ENCODE measurements at regions not wholly inside any gene's neighbourhood (a gene's known extent, or its start where the extent isn't known, plus 50 kb on each side); places are given as distances from the start of the nearest gene placed in this dataset.

DNA sequence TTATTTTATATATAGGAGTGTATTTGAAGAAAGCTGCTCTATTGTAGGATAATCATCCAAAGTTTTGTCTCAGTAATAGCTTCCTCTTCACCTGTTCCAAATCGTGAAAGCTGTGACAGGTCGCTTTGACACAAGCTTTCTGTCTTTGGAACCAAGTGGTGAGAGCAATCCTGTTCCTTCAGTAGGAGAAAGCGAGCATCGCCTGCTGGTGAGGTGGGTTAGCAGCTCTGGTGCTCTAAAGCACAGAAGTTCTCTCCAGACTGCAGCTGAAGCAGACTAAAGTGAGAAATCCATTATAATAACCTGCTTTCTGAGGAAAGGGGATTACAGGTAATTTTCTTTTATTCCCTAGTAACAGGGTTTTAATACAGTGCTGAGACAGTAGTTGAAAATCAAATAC is 803.8 kb downstream of the ADGRL2 start:
- DNase-seq: no peak

DNA sequence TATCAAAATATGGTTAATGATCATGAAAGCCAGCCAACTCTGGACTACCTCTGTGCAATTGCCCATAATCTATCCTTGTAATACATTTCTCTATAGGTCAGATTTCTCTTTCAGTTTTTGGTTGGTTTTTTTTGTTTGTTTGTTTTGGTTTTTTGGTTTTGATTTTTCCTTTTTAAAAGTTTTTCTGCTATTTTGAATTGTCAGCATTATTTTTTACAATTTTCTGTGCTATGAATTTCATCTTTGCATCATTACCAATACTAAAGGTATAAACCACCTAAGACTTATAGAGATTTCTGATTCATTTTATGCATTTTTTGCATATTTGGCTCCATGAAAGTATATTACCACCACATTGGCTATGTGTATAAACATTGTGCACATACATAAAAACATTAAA is 799.6 kb downstream of the ADGRL2 start:
- no peak for DNase-seq

DNA sequence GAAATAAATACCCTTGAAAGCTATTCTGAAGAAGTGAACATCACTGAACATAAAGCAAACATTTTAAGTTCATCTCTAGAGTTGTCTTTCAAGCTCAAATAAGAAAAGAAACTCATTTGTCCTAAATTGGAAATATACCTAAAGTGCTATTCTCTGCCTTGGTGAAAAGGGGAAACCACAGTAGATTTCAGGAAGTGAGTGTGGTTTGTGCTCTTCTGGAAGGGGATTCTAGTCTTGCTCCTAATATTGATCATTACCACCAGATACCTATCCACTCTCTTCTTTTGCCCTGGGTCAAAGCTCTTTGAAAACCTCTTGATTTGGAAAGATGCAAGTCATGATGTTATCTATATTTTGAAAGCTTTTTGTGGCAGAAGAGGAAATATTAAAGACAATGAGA is 798.1 kb downstream of the ADGRL2 start:
- no peak for DNase-seq

DNA sequence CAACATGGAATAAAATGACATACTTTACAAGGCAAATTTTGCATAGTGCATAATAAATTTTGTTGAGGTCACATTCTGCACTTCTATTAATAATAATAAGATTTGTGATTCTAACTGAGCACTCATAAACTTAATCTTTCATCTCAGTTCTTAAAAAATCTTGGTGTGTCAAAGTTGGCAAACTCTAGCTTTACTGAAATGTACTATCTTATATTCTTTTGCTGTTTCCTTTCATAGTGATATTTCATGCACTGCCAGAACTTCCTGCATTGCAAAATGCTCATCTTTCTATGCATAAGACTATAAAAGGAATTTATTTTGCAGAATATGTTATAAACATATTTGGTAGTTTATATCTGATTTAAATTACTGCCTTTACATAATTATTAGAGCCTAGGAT is 797.6 kb downstream of the ADGRL2 start:
- no peak for DNase-seq

DNA sequence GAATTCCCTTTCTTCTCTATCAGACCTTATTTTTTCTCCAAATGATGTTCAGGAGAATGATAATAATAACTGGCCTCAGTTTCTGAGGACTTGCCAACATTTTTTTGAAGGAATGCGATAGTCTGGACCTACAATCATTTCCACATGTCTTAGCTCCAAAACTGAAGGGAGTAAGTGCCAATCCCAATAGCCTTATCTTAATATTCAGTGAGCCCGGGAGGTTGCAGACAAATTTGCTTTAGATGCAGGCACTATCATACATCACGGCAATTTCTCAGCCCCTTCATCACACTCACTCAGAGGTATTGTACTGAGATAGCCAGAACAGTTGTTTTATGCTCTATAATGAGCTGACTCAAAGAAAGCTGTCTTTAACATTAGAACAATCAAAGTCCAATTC is 796.9 kb downstream of the ADGRL2 start:
- DNase-seq: no peak

DNA sequence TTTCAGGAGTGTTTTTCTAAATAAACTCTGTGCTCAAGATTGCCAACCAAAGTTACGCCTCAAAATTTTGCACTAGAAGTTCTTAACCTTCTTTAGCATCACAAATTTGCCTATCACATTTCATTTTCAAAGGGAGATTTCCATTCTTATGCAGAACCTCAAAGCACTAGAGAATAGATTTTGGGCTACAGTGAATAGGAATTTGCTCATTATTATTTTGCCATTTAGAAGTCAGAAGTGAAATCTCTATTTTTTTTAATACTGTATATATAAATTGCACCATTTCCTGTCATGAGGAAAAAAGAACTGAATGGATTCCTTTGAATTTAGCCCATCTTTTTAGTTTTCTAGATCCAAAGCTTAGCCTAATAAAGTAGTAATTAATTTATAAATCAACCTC is 796.4 kb downstream of the ADGRL2 start:
- DNase-seq: no peak

DNA sequence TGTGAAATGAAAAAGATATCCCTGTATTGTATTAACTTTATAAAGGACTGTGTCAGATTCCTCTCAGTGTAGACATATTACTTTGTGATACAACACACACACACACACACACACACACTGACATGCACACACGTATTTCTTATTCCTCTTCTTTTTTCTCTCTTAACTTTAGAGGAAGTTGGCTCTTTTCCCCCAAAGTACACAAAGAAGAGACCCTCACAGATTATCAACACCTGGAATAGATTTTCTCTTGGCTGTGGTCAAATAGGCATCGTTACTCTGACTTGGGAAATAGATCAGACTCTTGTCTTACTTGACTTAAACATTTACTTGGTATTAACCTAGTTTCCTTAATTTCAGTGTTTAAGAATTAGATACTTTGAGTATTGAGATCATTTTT is 792.8 kb downstream of the ADGRL2 start:
- no peak for DNase-seq

DNA sequence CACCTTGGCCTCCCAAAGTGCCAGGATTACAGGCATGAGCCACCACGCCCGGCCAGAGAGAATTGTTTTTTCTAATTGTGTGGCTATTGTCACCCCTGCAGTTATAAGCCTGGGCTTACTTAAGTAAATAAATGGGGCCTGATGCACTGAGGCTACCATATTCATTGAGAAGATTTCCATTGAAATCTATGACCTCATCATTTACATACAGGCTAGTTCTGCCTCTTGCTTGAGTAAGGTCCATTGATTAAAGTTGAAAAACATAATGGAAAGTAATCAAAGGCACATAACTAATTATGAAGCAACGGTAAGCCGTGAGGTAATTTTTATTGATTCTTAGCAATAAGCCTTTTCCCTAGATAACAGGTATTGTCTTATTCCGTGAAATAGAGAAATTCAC is 788.9 kb downstream of the ADGRL2 start:
- no peak for DNase-seq

DNA sequence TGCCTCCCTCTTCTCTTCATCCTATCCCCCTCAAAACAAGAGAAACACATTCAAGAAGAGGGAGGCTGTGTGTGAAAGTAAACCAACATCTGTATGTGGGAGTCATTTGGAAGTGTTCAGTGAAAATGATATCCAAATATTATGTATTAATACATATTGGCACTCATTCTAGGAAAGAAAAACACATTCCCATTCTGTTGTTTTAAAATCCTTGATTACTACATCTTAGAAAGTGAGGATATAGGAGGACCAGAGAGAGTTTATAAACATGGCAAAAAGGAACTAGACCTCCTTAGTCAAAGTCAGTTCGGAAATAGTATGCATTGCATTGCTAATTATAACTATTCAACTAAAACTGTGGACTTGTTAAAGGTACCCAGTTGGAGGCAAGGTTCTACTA is 786.6 kb downstream of the ADGRL2 start:
- DNase-seq: no peak

DNA sequence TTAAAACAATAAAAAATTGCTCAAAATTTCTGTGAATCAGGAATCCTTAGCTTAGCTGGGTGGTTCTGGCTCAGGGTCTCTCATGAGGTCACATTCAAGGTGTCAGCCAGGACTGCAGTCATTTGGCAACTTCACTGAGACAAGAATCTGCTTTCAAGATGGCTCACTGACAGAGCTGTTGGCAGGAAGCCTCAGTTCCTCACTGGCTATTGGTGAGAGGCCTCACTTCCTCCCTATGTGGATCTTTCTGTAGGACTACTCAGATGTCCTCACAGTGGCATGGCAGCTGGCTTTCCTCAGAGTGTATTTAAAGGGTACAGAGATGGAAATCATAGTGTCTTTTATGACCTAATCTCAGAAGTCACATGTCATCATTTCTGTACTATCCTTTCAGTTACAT is 785.7 kb downstream of the ADGRL2 start:
- DNase-seq: no peak

DNA sequence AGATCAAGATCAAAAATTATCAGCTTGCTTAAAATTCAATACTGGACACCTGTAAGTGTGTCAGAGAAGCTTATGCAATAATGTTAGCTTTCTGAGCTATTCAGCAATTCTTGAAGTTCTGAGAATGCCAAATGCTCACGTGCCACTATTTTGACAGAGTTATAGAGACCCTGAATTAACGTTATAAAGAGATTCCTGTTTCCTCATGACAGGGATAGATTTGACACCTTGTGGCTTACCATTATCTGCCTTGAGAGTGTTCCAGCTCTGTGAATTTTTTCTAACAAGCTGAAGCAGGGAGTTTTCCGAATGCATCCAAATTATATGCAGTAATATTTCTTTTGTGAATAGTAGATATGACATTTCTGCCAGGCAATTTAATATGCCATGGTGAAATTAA is 781.6 kb downstream of the ADGRL2 start:
- DNase-seq: no peak

DNA sequence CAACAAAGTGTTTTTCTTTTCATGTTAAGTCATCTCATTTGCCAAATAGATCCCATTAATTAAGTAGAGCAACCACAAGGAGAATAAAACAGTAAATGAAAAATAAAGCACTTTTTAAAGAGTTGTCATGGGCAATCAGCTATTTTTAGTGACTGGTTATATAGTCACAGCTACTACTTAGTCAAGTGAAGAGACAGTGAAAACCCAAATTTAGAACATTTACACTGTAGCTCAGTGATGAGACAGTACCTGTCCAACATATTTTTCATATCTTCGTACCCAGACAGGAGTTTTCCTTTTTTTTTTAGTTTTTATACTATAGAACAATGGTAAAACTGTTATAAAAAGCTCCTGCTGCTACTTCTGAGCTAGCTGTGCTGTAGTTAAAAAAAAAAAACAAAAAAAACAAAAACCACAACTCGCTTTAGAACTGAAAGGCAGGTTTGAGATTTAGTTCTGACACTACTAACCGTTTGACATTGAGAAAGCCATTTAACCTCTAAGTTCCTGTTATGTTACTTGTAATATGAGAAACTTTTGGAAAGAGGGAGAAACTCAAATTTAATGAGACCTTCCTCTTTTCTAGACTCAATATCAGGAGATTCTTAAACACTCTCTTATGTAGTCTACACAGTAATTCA is 777.5 kb downstream of the ADGRL2 start:
- no peak for DNase-seq

DNA sequence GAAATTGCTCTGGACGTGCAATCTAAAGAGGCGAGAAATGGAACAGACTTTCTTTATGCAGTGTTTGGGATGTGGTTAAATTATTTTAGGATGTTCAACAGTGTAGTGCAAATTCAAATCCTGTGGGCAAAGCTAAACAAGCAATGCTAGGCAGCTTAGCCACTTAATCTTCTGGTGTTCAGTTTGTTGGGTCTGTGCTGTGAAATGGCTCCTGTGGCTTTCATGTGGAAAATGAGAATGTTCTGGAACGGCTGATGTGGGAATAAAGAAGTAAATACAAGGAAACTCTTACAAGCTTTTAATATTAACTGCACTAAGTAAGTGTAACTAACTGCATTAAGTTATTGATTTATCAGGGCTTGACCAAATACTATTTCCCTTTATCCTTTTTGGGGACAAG is 766.6 kb downstream of the ADGRL2 start:
- no peak for DNase-seq

DNA sequence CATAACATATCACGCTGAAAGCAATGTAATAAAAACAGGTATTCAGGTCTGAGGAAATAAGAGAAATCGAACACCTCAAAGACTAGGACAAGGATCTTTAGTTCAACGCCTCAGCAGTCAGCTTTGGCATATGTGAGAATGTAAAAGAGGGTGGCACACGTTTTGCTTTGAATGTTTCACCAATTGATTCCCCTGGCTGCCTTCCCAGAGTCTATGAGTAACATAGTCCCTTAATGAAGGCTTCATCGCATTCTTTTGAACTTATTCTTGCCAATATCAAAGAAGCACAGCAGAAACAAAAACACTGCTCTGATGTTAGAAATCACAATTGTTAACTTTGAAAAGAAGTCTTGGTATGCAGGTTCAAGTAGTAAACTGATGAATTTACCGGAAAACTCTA is 764.8 kb downstream of the ADGRL2 start:
- DNase-seq: no peak

DNA sequence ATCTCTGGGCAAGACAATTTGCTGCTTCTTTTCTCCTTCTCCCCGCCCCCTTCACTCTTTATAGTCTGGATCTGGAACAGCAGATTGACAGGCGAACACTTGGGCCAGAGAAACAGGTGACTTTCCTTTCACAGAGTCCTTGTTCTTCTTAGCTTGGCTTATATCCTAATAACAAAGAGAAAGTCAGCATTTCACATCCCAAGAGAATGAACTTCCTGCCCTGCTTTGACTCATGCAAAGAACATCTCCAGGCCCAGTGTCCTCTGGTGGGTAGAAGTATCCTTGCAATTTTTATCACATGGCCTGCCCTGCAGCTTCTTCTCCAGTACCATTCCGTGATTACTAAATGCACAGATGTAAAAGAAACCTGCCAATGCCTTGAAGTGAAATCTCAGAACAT is 764.4 kb downstream of the ADGRL2 start:
- no peak for DNase-seq

DNA sequence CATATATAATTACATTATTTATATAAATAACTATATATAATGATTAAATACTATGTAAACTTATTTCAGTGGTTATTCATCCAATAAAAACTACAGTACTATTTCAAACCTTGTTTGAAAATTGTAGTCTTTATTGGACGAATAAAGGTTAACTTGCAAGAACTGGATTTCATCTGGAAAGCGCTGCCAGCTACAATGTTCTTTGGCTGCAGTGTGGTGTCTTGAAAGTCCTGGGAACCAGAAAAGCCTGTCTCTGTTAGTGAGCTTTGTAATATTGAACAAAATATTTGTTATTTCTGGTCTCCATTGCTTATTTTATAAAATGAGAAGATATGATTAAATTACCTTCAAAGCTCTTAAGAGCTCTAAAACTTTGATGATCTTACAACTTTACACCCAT is 763.6 kb downstream of the ADGRL2 start:
- DNase-seq: no peak

DNA sequence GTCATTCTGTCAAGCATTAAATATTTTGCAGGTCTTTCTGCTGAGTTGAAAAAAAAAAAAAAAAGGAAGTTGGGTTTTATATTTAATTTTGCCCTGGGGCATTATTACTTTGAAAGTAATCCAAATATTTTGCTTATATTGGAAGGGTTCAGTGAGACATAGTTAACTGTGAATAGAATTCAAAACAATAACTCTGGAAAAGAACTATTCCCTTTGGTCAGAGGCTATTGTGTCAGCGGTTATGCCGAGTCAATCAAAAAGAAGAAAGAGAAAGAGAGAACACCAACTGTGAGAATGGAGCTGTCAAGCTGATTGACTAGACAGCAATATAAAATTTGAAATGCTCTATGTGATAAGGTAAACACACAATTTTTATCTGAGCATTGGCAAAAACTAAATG is 761.7 kb downstream of the ADGRL2 start:
- DNase-seq: no peak

DNA sequence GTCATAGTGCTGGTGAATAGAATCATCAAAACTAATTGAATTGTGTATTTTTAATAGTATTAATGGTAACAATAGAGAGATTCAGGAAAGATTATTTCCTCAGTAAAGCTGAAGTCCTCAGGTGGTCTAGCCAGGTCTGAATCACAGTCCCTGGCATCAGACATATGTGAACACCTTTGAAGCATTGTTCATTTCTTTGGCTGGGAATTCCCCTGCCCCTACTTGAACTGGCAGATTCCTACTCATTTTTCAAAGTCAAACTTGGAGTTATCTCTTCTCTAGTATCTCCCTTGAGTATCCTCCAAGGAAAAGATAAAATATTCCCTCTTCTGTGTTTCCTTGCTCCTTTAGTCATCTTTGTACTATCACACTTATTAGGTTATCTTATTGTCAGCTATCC is 759.8 kb downstream of the ADGRL2 start:
- DNase-seq: no peak

DNA sequence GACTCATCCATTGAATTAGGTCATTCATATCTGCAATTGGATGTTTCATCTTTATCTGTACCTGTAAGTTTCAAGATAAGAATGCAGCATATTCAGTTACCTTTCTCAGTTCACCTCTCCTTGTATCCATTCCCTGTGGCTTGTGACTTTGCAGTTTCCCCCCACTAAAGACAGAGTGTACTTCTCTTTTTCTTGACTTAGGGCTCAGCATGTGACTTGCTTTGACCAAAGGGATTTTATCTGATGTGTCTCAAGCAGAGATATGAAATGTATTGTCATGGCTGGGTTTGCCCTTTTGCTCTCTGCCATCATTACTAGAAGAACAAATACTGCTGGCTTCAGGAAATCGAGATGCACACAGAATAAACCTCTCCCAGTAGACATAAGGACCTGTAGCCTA is 754.8 kb downstream of the ADGRL2 start:
- no peak for DNase-seq

DNA sequence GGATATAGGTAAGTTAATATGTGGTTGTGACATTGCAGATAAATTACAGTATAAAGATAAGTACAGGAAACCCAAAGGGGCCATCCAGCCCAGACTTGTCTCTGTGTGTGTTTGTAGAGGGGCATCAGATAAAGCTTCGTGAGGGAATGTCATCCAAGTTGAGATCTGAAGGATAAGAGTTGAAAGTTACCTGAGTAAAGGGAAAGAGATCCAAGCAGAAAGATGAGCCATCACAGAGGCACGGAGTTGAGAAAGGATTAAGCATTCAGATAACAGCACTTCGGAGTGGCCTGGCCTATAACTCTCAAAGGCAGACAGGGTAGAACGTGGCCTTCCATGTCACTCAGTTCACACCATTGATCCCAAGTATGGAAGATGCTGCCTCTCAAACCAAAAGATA is 749.1 kb downstream of the ADGRL2 start:
- no peak for DNase-seq

DNA sequence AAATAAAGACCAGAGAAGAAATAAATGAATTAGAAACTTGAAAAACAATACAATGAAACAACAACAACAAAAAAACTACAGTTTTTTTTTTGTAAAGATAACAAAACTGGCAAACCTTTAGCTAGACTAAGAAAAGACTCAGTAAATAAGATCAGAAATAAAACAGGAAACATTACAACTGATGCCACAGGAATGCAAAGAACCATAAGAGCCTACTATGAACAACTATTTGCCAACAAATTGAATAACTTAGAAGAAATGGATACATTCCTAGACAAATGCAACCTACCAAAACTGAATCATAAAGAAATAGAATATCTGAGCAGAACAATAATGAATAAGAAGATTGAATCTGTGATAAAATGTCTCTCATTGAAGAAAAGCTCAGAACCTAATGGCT is 742.0 kb downstream of the ADGRL2 start:
- DNase-seq: no peak

DNA sequence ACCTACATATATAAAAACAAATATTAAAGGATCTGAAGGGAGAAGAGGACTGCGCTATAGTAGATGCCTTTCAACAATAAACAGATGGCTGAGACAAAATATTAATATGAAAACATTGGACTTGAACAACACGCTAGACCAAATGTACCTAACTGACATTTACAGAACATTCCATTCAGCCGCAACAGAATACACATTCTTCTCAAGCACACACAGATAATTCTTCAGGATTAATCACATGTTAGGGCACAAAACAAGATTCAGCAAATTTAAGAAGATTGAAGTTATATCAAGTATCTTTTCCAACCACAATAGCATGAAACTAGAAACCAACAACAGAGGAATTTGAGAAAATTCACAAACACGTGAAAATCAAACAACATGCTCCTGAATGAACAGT is 741.4 kb downstream of the ADGRL2 start:
- DNase-seq: no peak

DNA sequence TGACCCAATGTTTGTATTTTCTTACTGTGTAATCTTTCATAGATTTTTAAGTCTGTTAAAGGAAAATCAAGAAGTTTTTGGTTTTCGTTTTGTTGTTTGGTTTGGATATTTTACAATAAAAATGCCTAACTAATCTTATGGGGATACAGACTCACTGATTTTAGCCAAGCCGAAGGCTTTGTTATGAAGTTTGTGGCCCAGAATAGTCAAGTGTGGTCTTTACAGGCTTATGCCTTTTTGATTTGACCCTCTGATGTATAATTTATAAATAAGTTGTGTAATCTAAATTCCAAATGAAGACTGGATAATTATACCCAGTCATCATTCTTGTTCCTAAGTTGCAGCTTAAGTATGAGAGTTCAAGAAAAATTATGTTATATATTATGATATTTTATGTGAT is 739.3 kb downstream of the ADGRL2 start:
- no peak for DNase-seq

DNA sequence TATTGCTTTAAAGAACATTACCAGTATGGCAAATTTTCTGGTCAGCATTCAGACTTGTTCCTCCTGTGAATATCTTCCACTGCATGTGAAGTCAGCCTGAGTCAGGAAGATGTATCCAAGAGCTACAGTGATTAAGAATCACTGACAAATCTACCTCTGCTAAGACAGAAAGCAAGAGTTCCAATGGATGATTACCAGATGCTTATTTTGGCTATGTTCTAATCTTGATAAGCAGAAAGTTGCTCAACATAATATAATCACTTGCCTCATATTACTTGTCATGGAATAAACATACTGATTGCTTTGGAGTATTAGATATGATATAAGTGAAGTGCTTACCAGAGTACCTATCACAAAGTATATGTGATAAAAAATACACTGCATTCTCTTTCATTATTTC is 738.1 kb downstream of the ADGRL2 start:
- no peak for DNase-seq

DNA sequence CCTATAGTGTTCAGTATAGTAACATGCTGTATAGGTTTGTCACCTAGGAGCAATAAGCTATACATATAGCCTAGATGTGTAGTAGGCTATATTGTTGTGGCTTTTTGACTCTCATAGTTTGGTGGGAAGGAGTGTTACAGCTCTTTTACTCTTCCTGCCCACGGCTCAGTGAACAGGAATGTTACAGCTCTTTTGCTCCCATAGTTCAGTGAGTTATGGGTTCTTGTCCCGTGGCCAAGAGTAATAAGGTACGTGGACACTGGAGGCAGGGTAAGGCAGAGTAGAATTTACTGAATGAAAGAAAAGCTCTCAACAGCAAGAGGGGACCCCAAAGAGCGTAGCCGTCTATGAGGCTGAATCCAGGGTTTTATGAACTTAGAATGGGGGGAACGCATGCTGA is 734.3 kb downstream of the ADGRL2 start:
- no peak for DNase-seq

DNA sequence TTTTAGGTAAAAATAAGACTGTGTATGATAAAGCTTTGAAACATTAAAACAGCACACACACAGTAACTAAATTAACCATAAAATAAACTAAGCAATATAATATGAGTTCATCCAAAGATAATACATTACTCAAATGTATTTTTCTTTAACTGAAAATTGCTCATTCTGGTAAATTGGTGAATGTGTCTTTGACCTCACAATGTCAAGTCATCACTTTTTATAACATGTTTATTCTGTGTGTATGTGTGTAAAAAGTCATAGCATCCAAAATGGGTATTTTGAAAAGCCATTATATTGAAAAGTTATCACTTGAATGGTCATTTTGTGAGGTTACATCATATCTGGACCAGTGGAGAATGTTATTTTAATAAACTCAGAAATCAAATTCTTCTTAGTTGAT is 724.6 kb downstream of the ADGRL2 start:
- DNase-seq: no peak
